ENCODE measurements at regions not wholly inside any gene's neighbourhood (a gene's known extent, or its start where the extent isn't known, plus 50 kb on each side); places are given as distances from the start of the nearest gene placed in this dataset.

DNA sequence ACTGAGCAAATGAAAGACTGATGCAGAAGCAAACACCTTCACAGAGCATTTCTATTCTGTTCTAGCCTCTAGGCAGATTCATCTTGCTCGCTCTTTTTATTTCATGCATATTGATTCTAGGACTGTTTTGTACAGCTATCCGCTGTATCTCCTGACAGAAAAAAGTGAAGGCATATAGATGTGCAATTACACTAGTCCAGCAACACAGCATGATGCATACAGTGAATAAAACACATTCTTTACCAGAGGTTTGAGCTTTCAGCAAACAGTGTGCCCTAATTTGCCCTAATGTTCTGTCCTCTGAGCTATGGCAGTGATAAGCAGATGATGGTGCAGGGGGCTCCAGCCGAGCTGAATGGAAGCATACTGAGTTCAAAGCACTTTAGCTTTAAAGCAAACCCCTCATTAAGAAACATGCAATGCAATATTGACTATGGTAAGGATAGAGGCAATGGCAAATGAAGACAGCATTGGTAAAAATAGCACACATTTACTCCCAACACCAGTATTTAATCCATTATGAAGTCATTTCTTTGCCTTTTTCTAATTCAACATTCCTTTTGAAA, 141.2 kb upstream of the RGPD4 start:
- no peaks in the 10 kb centered on the region for H3K36me3 Mint-ChIP-seq (ENCODE audit: low read depth)
- no peak overlapping the region for H3K27ac Mint-ChIP-seq
- no peaks in the 10 kb centered on the region for H3K4me1 Mint-ChIP-seq
- peaks cover 4% of the 10 kb centered on the region for H3K9me3 Mint-ChIP-seq
- intact Hi-C loops (cut with micrococcal nuclease): no loop called here
- no peak for DNase-seq
- H3K4me3 Mint-ChIP-seq: no peak overlapping the region
- H3K27me3 Mint-ChIP-seq: no peaks in the 10 kb centered on the region

GRCh38 chr2:107687073-107687472, 139.6 kb upstream of the RGPD4 start:
- no peaks in the 10 kb centered on the region for H3K27me3 Mint-ChIP-seq
- DNase-seq: no peak
- no peaks in the 10 kb centered on the region for H3K36me3 Mint-ChIP-seq (ENCODE audit: low read depth)
- H3K9me3 Mint-ChIP-seq: peaks cover 4% of the 10 kb centered on the region
- intact Hi-C loops (cut with micrococcal nuclease): no loop called here
- H3K4me3 Mint-ChIP-seq: no peak overlapping the region
- no peak overlapping the region for H3K27ac Mint-ChIP-seq
- H3K4me1 Mint-ChIP-seq: no peaks in the 10 kb centered on the region

GRCh38 chr2:107688135-107688534, 138.6 kb upstream of the RGPD4 start:
- Mint-ChIP-seq H3K27ac (no peak overlapping the region), H3K4me3 (no peak overlapping the region), H3K9me3 (no peaks in the 10 kb centered on the region), H3K27me3 (no peaks in the 10 kb centered on the region), H3K36me3 (ENCODE audit: low read depth) (no peaks in the 10 kb centered on the region), H3K4me1 (no peaks in the 10 kb centered on the region)
- no peak for DNase-seq
- intact Hi-C loops (cut with micrococcal nuclease): no loop called here

DNA sequence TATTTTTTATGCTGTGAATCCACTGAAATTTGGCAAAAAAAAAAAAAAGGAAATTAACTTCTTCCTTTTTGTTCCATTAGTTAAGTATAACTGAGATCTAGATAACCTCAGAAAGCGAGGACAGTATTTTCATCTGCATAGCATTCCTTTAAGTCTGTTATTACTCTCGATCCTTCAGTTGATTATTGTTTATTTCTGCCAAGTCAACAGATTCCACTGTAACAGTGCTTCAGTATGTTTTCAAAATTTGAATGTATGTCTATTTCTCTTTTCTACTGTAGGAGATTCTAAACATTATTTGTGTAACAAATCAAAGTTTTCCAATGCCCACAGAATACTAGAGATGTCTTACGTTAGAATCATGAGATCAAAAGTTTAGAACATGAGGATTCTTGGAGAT, 133.1 kb upstream of the RGPD4 start:
- H3K4me3 Mint-ChIP-seq: no peak overlapping the region
- H3K27ac Mint-ChIP-seq: no peak overlapping the region

GRCh38 chr2:107694667-107695066, 132.0 kb upstream of the RGPD4 start:
- intact Hi-C loops (cut with micrococcal nuclease): no loop called here
- DNase-seq: no peak
- H3K27me3 Mint-ChIP-seq: no peaks in the 10 kb centered on the region
- H3K27ac Mint-ChIP-seq: no peak overlapping the region
- H3K4me1 Mint-ChIP-seq: no peaks in the 10 kb centered on the region
- no peaks in the 10 kb centered on the region for H3K9me3 Mint-ChIP-seq
- no peaks in the 10 kb centered on the region for H3K36me3 Mint-ChIP-seq (ENCODE audit: low read depth)
- H3K4me3 Mint-ChIP-seq: no peak overlapping the region

More for the DNA sequence above, 133.1 kb upstream of the RGPD4 start:
- intact Hi-C loops (cut with micrococcal nuclease): no loop called here
- H3K36me3 Mint-ChIP-seq (ENCODE audit: low read depth): no peaks in the 10 kb centered on the region
- no peaks in the 10 kb centered on the region for H3K9me3 Mint-ChIP-seq
- H3K4me1 Mint-ChIP-seq: no peaks in the 10 kb centered on the region
- no peak for DNase-seq
- no peaks in the 10 kb centered on the region for H3K27me3 Mint-ChIP-seq

DNA sequence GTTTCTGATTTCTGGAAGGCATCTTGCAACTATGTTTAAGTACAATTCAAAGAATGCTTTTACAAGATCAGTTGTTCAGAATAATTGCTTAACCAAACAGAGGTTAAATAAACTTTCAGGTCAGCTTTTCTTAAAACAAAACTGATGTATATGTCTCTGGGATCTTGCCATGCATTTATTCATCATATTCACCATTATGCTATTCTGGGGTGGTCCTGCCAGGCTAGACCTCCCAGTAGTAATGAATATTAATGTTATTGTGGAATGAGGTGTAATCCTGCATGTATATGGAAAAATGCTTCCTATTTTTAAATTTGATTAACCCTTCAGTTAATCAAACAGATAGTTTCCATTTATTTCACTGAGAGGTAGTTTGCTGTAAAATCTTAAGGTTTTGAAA, 129.3 kb upstream of the RGPD4 start:
- Mint-ChIP-seq H3K4me1 (no peaks in the 10 kb centered on the region), H3K4me3 (no peak overlapping the region), H3K27me3 (no peaks in the 10 kb centered on the region), H3K36me3 (ENCODE audit: low read depth) (no peaks in the 10 kb centered on the region), H3K27ac (no peak overlapping the region), H3K9me3 (no peaks in the 10 kb centered on the region)
- intact Hi-C loops (cut with micrococcal nuclease): no loop called here
- DNase-seq: no peak

DNA sequence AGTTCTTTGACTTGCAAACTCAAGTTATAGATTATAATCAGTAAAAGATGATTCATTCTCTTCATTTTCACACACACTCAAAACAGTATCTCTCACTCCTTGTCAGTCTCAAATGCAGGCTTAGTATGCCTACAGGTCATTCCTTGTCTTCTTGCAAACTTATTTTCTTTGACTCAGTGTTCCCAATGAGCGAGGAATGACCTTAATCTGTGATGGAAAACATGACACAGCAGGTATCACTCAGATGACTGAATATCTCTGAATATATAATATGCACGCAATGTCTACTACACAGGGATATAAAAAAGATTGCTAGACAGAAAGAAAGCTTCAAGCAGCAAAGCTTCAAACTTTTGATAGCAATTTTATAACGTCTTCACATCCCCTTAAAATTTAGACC, 127.8 kb upstream of the RGPD4 start:
- Mint-ChIP-seq H3K27ac (no peak overlapping the region), H3K9me3 (no peaks in the 10 kb centered on the region), H3K4me1 (no peaks in the 10 kb centered on the region), H3K36me3 (ENCODE audit: low read depth) (no peaks in the 10 kb centered on the region), H3K27me3 (no peaks in the 10 kb centered on the region), H3K4me3 (no peak overlapping the region)
- DNase-seq: no peak
- intact Hi-C loops (cut with micrococcal nuclease): no loop called here

GRCh38 chr2:107700073-107700472, 126.6 kb upstream of the RGPD4 start:
- DNase-seq: no peak

DNA sequence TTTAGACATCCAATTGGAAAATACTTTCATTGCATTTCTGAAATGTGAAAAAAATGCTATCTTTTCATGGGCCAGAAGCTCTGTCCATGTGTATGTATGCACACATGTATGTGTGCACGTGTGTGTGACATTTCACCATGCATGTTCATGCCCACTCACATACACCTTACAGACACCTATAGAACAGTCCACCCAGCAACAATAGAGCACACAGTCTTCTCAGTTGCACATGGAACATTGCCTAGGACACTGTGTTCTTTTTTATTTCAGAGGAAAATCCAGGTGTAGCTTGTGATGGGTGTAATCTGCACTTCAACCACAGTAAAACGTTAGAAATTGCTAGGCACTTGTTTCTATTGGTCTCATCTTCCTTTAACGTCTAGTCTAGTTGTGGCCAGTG, 114.8 kb upstream of the RGPD4 start:
- Mint-ChIP-seq H3K27ac (no peak overlapping the region), H3K27me3 (no peaks in the 10 kb centered on the region), H3K9me3 (no peaks in the 10 kb centered on the region), H3K4me3 (no peak overlapping the region), H3K4me1 (peaks cover 2% of the 10 kb centered on the region), H3K36me3 (ENCODE audit: low read depth) (no peaks in the 10 kb centered on the region)
- DNase-seq: no peak
- intact Hi-C loops (cut with micrococcal nuclease): no loop called here

More at GRCh38 chr2:107700073-107700472, 126.6 kb upstream of the RGPD4 start:
- no peaks in the 10 kb centered on the region for H3K27me3 Mint-ChIP-seq
- no peaks in the 10 kb centered on the region for H3K36me3 Mint-ChIP-seq (ENCODE audit: low read depth)
- no peak overlapping the region for H3K27ac Mint-ChIP-seq
- intact Hi-C loops (cut with micrococcal nuclease): no loop called here
- no peaks in the 10 kb centered on the region for H3K9me3 Mint-ChIP-seq
- H3K4me1 Mint-ChIP-seq: no peaks in the 10 kb centered on the region
- no peak overlapping the region for H3K4me3 Mint-ChIP-seq

DNA sequence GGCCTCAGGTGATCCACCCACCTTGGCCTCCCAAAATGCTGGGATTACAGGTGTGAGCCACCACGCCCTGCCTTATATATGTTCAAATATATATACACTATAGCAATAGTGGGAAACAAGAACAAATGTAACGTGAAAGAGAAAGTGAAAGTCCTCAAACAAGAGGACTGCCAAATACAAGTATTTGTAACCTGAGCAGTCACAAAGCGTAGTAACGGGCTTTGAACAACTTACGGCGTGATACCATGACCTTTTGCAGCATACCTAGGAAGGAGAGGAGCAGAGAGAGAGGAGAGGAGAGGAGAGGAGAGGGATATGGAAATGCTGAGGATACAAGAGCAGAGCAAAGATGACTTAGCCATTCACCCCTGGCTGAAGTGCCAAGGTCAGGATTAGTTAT, 113.8 kb upstream of the RGPD4 start:
- Mint-ChIP-seq H3K4me1 (peaks cover 2% of the 10 kb centered on the region), H3K27ac (no peak overlapping the region), H3K36me3 (ENCODE audit: low read depth) (no peaks in the 10 kb centered on the region), H3K4me3 (peak overlapping the region; percentile 35), H3K9me3 (no peaks in the 10 kb centered on the region), H3K27me3 (no peaks in the 10 kb centered on the region)
- no peak for DNase-seq
- intact Hi-C loops (cut with micrococcal nuclease): no loop called here

DNA sequence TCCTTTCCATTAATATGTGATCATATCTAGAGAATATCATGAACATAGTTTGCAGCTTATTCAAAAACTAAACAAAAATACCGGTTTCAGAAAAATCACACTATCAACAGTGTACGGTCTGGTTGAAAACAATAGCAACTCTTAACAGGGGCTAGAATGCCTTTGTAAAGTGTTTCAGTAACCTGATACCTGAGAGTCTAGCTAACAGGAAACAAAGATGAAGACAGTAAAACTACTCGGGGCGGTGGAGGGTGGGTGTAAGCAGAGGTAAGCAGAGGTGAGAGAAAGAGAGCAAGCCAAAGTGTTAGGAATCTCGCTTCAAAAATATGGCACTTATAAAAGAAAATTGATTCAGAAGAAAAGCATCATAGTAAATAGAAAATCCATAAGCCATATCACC, 109.0 kb upstream of the RGPD4 start:
- no peak for DNase-seq
- Mint-ChIP-seq H3K27ac (no peak overlapping the region), H3K9me3 (no peaks in the 10 kb centered on the region), H3K27me3 (no peaks in the 10 kb centered on the region), H3K4me3 (no peak overlapping the region), H3K4me1 (peaks cover 2% of the 10 kb centered on the region), H3K36me3 (ENCODE audit: low read depth) (no peaks in the 10 kb centered on the region)
- intact Hi-C loops (cut with micrococcal nuclease): no loop called here

DNA sequence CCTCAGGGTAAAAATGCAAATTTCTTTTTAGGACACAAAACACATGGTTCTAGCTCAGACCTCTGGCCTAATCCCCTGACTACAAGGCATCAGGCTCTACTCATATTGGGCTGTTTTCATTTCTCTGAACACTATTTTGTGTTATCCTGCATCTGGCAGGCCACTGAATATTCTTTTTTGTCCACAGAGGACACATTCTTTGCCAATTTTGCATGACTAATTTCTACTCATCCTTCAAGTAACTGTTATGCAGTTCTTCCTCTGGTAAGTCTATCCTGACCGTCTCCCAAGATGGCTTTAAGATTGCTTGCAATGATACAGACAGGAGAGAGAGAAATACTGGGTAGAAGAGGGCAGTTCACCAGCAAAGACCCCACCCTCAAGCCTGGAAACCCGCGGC, 107.6 kb upstream of the RGPD4 start:
- Mint-ChIP-seq H3K4me1 (no peaks in the 10 kb centered on the region), H3K27ac (no peak overlapping the region), H3K27me3 (no peaks in the 10 kb centered on the region), H3K36me3 (ENCODE audit: low read depth) (no peaks in the 10 kb centered on the region), H3K9me3 (no peaks in the 10 kb centered on the region), H3K4me3 (no peak overlapping the region)
- DNase-seq: no peak
- intact Hi-C loops (cut with micrococcal nuclease): no loop called here

- no peak for DNase-seq
- intact Hi-C loops (cut with micrococcal nuclease): no loop called here
- no peaks in the 10 kb centered on the region for H3K9me3 Mint-ChIP-seq
- H3K4me3 Mint-ChIP-seq: no peak overlapping the region
- H3K36me3 Mint-ChIP-seq (ENCODE audit: low read depth): no peaks in the 10 kb centered on the region
- H3K27me3 Mint-ChIP-seq: no peaks in the 10 kb centered on the region
- H3K27ac Mint-ChIP-seq: no peak overlapping the region
- H3K4me1 Mint-ChIP-seq: no peaks in the 10 kb centered on the region
Measured at GRCh38 chr2:107719836-107720235, 106.9 kb upstream of the RGPD4 start.

DNA sequence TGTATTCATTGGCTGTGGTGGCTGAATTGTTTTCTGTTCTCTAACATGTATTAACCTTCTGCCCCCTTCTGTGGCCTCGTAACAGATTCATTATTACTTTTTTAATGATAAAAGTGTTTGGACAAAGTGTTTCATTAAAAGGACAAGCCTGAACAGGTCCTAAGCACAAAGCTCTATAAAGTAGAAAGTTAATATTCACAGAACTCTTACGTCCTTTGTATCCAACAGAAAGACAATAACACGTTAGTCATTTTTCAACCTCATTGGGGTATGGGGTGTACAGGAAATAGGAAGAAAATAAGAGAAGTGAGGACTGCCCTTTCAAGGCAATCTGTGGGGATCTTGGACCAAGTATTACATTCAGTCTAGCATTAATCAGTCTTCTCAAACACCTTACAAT, 105.5 kb upstream of the RGPD4 start:
- Mint-ChIP-seq H3K4me1 (no peaks in the 10 kb centered on the region), H3K9me3 (peaks cover 3% of the 10 kb centered on the region), H3K27me3 (no peaks in the 10 kb centered on the region), H3K36me3 (ENCODE audit: low read depth) (no peaks in the 10 kb centered on the region), H3K4me3 (no peak overlapping the region), H3K27ac (no peak overlapping the region)
- intact Hi-C loops (cut with micrococcal nuclease): no loop called here
- DNase-seq: no peak

DNA sequence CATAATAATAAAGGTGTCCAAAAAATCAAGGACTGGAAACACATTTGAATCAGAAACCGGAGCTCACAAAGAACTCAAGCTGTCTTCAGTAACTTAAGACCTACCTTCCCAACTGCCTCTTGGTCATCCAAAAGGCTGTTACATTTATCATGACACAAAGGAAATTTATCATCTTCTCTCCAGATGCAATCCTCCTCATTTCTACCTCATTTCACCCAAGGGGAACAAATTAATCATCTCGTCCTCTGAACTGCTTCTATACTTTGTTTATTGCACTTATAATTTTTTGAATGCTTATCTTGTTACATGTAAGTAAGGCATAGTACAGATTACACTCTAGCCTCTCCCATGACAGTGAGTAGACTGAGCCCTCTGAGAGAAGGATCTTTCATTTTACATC, 105.1 kb upstream of the RGPD4 start:
- H3K36me3 Mint-ChIP-seq (ENCODE audit: low read depth): no peaks in the 10 kb centered on the region
- H3K4me3 Mint-ChIP-seq: no peak overlapping the region
- intact Hi-C loops (cut with micrococcal nuclease): no loop called here

More for the DNA sequence above, 105.1 kb upstream of the RGPD4 start:
- Mint-ChIP-seq H3K9me3 (peaks cover 3% of the 10 kb centered on the region), H3K27ac (no peak overlapping the region), H3K27me3 (no peaks in the 10 kb centered on the region), H3K4me1 (no peaks in the 10 kb centered on the region)
- DNase-seq: no peak
